Activated T-helper 1 cell treated with anti-CD3 and anti-CD28 coated beads, Interleukin-12 subunit alpha, Interleukin-12 subunit beta, Interleukin-2, Interleukin-4 antibody, amounts not matched to agents 30 ng/mL and 10 ng/mL and 1 ng/mL, durations not matched to agents 14 hours and 24 hours and 36 hours (primary cell): ENCODE measurements at regions not wholly inside any gene's neighbourhood (a gene's known extent, or its start where the extent isn't known, plus 50 kb on each side); places are given as distances from the start of the nearest gene placed in this dataset.

ENCODE experiments used
- DNase-seq: peaks from one replicate; pipeline ENCODE4 v3.0.0; 2021; ENCODE audit warnings: low spot score
- H3K27ac Mint-ChIP-seq: one replicate; pipeline ENCODE4 v1.8.0; 2021; ENCODE audit warnings: mild to moderate bottlenecking, mixed read lengths
- H3K27me3 Mint-ChIP-seq: one replicate; pipeline ENCODE4 v1.8.0; 2022; ENCODE audit warnings: mild to moderate bottlenecking, moderate library complexity, mixed read lengths; ENCODE audit not compliant: insufficient read depth
- H3K36me3 Mint-ChIP-seq: one replicate; pipeline ENCODE4 v1.8.0; 2021; ENCODE audit warnings: low read depth, mixed read lengths
- H3K4me1 Mint-ChIP-seq: one replicate; pipeline ENCODE4 v1.8.0; 2021; ENCODE audit warnings: low read depth, mixed read lengths
- H3K4me3 Mint-ChIP-seq: one replicate; pipeline ENCODE4 v1.8.0; 2021; ENCODE audit warnings: mild to moderate bottlenecking, moderate library complexity, mixed read lengths
- H3K9me3 Mint-ChIP-seq: one replicate; pipeline ENCODE4 v1.8.0; 2021; ENCODE audit warnings: mixed read lengths
- intact Hi-C: fragments of 100-400 bp; cut with micrococcal nuclease; formaldehyde crosslinking; loops from one replicate; pipeline ENCODE4 v1.15.1; 2024

DNA sequence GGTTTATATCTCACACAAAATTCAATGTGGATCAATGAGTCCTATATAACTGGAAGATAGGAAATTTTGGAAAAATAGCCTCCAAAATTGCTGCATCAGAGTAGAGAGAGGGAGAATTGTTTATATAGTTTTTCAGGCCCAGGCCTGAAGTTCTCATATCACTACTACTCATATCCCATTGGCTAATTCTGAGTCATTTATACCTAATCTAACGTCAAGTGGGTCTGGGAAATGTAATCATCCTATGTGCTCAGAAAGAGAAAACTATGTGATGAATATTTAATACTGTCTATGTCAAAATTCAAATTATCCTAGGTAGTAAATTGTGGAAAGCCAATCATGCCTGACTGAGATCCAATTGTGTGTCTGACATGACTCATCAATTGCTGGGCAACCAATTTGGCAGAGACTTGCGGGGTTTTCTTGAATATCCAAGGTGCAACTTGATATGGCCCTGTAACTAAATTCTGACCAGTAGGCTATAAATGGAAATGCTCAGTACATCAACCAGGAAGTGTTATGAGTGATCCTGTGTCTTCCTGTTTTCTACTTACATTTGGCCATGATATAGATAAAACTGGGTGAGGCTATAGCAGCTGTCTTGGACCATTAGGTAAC, 744.4 kb downstream of the KCNJ3 start:
- DNase-seq, result no peak

DNA sequence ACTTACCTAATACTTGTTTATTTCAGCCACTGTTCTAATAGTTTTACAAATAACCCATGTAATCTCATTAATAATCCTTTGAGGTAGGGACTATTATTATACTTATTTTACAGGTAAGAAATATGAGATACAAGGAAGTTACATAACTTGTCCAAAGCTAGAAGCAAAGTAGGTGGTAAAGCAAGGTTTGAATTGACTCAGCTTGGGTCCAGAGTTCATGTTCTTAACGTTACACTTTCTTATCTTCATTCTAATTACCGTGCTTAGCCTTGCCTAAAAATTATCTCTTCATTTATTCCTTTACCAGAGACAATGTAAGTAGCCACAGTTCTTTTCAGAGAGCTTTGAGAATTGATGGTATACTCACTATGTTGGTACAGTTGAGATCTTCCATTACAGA, 743.6 kb downstream of the KCNJ3 start:
- H3K27ac Mint-ChIP-seq, result no peak overlapping the region
- intact Hi-C loops, result no loop called here
- no peaks in the 10 kb centered on the region for H3K4me1 Mint-ChIP-seq
- H3K27me3 Mint-ChIP-seq, result no peaks in the 10 kb centered on the region
- no peak overlapping the region for H3K4me3 Mint-ChIP-seq
- no peaks in the 10 kb centered on the region for H3K36me3 Mint-ChIP-seq
- no peak for DNase-seq
- no peaks in the 10 kb centered on the region for H3K9me3 Mint-ChIP-seq

More for the DNA sequence above, 744.4 kb downstream of the KCNJ3 start:
- no peaks in the 10 kb centered on the region for H3K9me3 Mint-ChIP-seq
- no peaks in the 10 kb centered on the region for H3K4me1 Mint-ChIP-seq
- no peaks in the 10 kb centered on the region for H3K36me3 Mint-ChIP-seq
- no peaks in the 10 kb centered on the region for H3K27me3 Mint-ChIP-seq
- no peak overlapping the region for H3K27ac Mint-ChIP-seq
- intact Hi-C loops, result no loop called here
- no peak overlapping the region for H3K4me3 Mint-ChIP-seq

DNA sequence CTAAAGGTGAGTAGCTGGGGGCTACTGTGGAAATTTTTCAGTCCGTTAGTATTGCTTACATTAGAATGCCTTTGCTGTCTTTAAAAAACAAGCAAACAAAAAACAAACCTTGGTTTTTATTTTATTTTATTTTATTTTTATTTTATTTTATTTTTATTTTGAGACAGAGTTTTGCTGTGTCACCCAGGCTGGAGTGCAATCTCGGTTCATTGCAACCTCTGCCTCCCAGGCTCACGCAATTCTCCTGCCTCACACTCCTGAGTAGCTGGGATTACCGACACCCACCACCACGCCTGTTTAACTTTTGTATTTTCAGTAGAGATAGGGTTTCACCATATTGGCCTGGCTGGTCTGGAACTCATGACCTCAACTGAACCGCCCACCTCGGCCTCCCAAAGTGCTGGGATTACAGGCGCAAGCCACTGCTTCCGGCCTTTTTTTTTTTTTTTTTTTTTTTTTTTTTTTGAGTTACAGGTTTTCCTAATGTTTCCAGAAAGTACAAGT, 732.6 kb downstream of the KCNJ3 start:
- H3K4me3 Mint-ChIP-seq, result no peak overlapping the region
- intact Hi-C loops, result no loop called here
- H3K27ac Mint-ChIP-seq, result no peak overlapping the region
- H3K27me3 Mint-ChIP-seq, result no peaks in the 10 kb centered on the region
- no peaks in the 10 kb centered on the region for H3K4me1 Mint-ChIP-seq
- DNase-seq, result no peak
- H3K36me3 Mint-ChIP-seq, result no peaks in the 10 kb centered on the region
- no peaks in the 10 kb centered on the region for H3K9me3 Mint-ChIP-seq

DNA sequence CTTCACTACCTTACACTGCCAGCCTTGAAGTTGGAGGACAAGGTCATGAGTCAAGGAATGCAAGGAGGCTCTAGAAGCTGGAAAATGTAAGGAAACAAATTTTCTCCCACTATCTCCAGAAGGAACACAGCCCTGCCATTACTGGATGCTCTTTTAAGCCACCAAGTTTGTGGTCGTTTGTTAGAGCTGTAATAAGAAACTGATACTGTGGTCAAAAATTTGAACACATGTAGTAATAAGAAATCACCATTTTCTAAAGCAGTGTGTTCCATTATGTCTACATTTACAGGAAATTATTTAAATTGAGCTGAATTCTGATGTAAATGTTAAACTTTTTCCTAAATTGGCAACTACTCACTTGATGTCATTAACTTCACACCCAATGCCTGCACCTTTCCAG, 729.0 kb downstream of the KCNJ3 start:
- no peaks in the 10 kb centered on the region for H3K9me3 Mint-ChIP-seq
- intact Hi-C loops, result no loop called here
- H3K27ac Mint-ChIP-seq, result no peak overlapping the region
- no peaks in the 10 kb centered on the region for H3K27me3 Mint-ChIP-seq
- no peaks in the 10 kb centered on the region for H3K36me3 Mint-ChIP-seq
- H3K4me1 Mint-ChIP-seq, result no peaks in the 10 kb centered on the region
- no peak overlapping the region for H3K4me3 Mint-ChIP-seq
- no peak for DNase-seq

DNA sequence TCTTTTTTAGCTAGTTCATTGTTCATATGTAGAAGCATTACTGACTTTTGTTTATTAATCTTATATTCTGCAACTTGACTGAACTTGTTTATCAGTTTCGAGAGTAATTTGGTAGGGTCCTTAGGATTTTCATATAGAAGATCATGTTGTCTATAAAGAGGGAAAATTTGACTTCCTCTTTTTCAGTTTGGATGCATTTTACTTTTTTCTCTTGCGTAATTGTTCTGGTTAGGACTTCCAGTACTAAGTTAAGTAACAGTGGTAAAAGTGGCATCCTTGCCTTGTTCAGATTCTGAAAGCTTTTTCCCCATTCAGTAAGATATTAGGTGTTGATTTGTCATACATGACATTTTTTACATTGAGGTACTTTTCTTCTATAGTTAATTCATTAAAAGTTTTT, 726.0 kb downstream of the KCNJ3 start:
- Mint-ChIP-seq H3K27me3 (no peaks in the 10 kb centered on the region), H3K27ac (no peak overlapping the region), H3K36me3 (no peaks in the 10 kb centered on the region), H3K4me1 (no peaks in the 10 kb centered on the region), H3K4me3 (no peak overlapping the region), H3K9me3 (no peaks in the 10 kb centered on the region)
- no peak for DNase-seq
- intact Hi-C loops, result no loop called here

DNA sequence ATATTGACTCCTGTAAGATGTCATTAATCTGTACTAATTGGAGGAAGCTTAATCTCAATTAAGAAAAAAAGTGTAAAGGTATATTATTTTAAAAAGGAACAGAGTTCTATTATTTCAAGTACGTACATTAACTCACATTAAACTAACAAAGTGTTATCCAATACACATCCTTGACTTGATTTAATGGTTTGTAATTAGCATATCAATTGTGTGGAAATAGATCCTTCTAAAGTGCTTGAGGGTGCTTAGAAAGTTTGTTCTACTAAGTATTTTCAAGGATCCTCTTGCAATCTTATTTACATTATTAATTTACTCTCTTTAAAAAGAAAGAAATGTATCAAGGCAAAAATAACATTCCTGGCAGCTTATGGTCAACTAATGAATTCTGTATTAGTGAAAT, 720.3 kb downstream of the KCNJ3 start:
- Mint-ChIP-seq H3K4me1 (no peaks in the 10 kb centered on the region), H3K27me3 (no peaks in the 10 kb centered on the region), H3K36me3 (no peaks in the 10 kb centered on the region), H3K27ac (no peak overlapping the region), H3K4me3 (no peak overlapping the region), H3K9me3 (no peaks in the 10 kb centered on the region)
- intact Hi-C loops, result no loop called here
- no peak for DNase-seq

DNA sequence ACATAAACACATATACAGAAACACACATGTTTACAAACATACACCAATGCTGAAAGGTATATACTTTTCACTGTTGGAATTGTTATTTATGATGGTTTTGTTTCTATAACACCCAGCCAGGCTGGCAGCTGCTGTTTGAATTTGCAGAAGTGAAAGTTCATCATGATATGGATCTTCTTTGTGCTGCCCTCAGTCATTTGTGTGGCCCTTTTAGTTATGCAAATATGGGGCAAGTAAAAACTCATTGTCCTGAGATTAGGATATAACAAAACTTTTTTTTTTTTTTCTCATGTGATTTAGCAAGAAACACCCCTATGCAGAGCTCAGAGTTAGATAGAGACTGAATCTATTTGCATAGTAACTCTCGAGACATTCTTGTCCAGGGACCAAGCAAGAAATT, 714.1 kb downstream of the KCNJ3 start:
- intact Hi-C loops, result no loop called here
- H3K27me3 Mint-ChIP-seq, result no peaks in the 10 kb centered on the region
- H3K27ac Mint-ChIP-seq, result no peak overlapping the region
- no peaks in the 10 kb centered on the region for H3K36me3 Mint-ChIP-seq
- no peaks in the 10 kb centered on the region for H3K9me3 Mint-ChIP-seq
- DNase-seq, result no peak
- no peak overlapping the region for H3K4me3 Mint-ChIP-seq
- H3K4me1 Mint-ChIP-seq, result no peaks in the 10 kb centered on the region

DNA sequence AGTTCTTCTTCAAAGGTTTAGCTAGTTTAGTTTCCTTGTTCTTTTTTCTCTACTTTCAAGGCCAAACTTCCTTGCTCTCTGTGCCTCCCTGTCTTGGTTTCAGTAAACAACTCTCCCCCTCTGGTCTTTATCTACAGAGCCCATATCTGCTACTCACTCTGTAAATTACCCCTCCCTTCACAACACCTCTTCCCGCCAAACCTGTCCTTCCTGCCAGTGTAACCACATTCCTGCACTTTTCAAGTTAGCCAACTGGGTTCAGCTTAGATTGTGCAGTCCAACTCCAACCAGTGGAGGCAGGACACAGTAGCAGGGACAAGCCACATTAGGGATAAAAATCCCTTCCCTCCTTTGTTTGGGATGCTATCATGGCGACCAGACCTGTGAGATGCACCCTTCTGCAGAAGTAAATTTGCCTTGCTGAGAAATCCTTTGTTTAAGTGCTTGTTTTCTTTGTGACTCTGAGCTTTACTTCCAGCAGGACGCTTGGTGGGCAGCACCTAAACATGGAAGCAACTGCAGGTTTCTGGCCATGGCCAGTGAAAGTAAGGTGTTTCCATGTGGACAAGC, 706.0 kb downstream of the KCNJ3 start:
- H3K36me3 Mint-ChIP-seq, result no peaks in the 10 kb centered on the region
- no peak overlapping the region for H3K27ac Mint-ChIP-seq
- H3K9me3 Mint-ChIP-seq, result peaks cover 11% of the 10 kb centered on the region
- H3K4me1 Mint-ChIP-seq, result no peaks in the 10 kb centered on the region
- intact Hi-C loops, result no loop called here
- no peak overlapping the region for H3K4me3 Mint-ChIP-seq
- DNase-seq, result no peak
- H3K27me3 Mint-ChIP-seq, result no peaks in the 10 kb centered on the region

DNA sequence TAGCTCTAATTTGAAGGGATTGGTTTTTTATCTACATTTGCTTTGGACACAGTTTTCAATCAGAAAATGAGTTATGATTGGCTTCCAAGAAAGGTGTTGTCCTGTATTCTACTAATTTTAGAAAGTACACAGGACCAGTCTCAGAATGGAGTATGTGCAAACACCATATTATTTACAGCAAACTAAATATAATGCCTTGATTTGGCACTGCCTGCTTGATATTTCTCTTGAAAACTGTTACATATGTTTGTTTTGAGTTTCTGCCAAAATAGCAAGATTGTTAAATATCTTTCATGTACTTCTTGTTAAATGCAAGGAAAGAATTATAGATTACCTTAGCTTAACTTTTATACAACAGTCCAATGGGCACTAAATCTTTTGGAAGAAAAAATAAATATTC, 694.9 kb downstream of the KCNJ3 start:
- H3K4me1 Mint-ChIP-seq, result no peaks in the 10 kb centered on the region
- H3K4me3 Mint-ChIP-seq, result no peak overlapping the region
- intact Hi-C loops, result no loop called here
- no peaks in the 10 kb centered on the region for H3K27me3 Mint-ChIP-seq
- H3K36me3 Mint-ChIP-seq, result no peaks in the 10 kb centered on the region
- H3K27ac Mint-ChIP-seq, result no peak overlapping the region
- DNase-seq, result no peak
- H3K9me3 Mint-ChIP-seq, result no peaks in the 10 kb centered on the region

DNA sequence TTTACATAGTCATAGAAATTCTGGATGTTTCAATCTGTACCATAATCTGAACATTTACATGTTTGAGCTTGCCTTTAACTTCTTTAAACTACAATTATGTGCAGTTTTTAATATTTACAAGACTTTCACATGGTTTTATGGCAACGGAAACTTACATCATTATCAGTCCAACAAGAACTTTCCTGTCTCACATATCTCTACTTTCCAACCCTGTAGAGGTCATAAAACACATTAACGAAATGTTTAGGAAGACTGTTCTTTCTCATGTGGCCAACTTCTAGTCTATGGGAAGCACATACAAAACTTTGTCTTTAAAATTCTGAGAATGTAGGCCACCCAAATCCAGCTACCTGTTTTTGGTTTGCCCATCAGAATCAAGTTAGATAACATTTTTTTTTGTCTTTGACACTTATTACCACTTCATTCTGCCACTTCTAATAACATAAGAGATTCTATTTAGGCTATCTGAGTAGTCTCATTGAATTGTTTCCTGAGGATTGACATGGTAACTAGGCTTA, 693.2 kb downstream of the KCNJ3 start:
- no peak for DNase-seq
- Mint-ChIP-seq H3K27me3 (no peaks in the 10 kb centered on the region), H3K27ac (no peak overlapping the region), H3K4me1 (no peaks in the 10 kb centered on the region), H3K36me3 (no peaks in the 10 kb centered on the region), H3K4me3 (no peak overlapping the region), H3K9me3 (no peaks in the 10 kb centered on the region)
- intact Hi-C loops, result no loop called here

DNA sequence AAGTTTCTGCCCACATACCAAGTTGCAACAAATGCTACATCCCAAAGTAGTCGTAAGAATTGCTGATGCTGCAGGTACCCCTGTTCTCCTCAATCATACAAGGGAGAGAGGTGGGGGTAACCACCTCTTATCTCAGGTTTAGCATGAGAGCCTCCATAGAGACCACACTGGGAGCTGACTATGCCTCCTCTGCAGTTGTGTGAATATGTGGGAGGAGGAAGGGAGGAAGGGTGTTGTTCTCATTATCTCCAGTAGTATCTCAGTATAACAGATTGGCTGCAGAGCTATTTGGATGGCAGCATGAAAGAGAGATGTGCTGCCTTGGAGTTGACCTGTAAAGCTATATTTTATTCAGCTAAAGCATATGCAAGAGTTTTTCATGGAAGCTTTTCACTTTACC, 690.7 kb downstream of the KCNJ3 start:
- intact Hi-C loops, result no loop called here
- DNase-seq, result no peak
- Mint-ChIP-seq H3K4me1 (no peaks in the 10 kb centered on the region), H3K27me3 (no peaks in the 10 kb centered on the region), H3K27ac (no peak overlapping the region), H3K4me3 (no peak overlapping the region), H3K9me3 (no peaks in the 10 kb centered on the region), H3K36me3 (no peaks in the 10 kb centered on the region)

DNA sequence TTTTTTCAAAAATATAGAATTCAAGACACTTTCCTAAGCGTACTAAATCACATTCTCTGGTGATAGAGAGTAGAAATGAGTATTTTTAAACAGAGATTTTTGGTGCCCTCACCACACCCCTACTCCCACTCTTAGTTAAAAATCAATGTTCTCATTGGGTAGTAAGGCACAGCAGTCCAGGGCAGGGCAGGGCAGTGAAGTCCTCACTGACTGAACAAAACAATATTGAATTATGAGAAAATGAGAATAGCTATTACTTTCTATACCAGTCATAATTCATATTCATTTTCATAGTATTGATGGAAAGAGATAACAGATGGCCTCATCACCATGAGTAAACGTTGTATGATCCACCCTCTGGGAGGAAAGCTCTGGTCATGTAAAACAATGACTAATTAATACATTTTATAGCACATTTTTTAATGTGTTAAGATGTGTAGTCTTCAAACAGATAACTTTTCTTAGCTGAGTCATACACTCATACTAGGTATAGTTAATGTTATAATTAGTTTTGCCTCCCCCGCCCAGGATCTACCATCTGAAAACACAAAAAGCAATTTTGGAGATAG, 686.1 kb downstream of the KCNJ3 start:
- no peaks in the 10 kb centered on the region for H3K4me1 Mint-ChIP-seq
- H3K36me3 Mint-ChIP-seq, result no peaks in the 10 kb centered on the region
- no peaks in the 10 kb centered on the region for H3K9me3 Mint-ChIP-seq
- H3K4me3 Mint-ChIP-seq, result no peak overlapping the region
- H3K27ac Mint-ChIP-seq, result no peak overlapping the region
- H3K27me3 Mint-ChIP-seq, result peaks cover 3% of the 10 kb centered on the region
- no peak for DNase-seq
- intact Hi-C loops, result no loop called here

DNA sequence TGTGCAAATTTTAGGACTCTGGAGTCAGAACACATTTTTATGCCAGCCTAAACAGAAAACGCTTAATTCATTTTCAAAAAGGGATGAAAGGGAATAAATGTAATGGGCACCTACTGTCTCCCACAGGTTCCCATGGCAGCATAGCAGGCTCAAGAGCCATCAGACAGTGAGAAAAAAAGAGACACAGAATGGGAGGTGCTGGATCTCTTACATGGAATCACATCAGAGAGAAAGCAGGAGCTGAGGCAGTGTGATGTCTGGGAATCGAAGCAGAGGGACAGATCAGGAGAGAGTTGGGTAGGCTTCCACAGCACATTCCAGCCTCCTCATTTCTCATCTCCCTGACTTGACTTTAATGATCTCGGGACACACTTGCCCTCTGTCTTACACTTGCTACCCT, 684.3 kb downstream of the KCNJ3 start:
- H3K4me3 Mint-ChIP-seq, result no peak overlapping the region
- H3K9me3 Mint-ChIP-seq, result no peaks in the 10 kb centered on the region
- peaks cover 3% of the 10 kb centered on the region for H3K27me3 Mint-ChIP-seq
- intact Hi-C loops, result no loop called here
- no peak for DNase-seq
- H3K4me1 Mint-ChIP-seq, result peaks cover 9% of the 10 kb centered on the region
- H3K36me3 Mint-ChIP-seq, result no peaks in the 10 kb centered on the region
- no peak overlapping the region for H3K27ac Mint-ChIP-seq
